Activated naive CD4-positive, alpha-beta T cell treated with anti-CD3 and anti-CD28 coated beads, Interleukin-2, amount 50 U/mL, for 72 hours (primary cell): ENCODE measurements at regions not wholly inside any gene's neighbourhood (a gene's known extent, or its start where the extent isn't known, plus 50 kb on each side); places are given as distances from the start of the nearest gene placed in this dataset.
"Not testable (repeated sequence)": the region's sequence is repeated elsewhere in the genome, so short reads cannot be mapped to it uniquely, and the experiment has no call there.

Experiments
- ATAC-seq, 2 donors: fragments of 150-1000 bp; cut with Tn5 transposase; 2 replicates each; pipeline ENCODE4 v1.10.0; 2021; ENCODE audit warnings: mild to moderate bottlenecking in 2 of 2, moderate library complexity in 2 of 2
- DNase-seq, 2 donors: peaks; one replicate each; pipeline ENCODE4 v3.0.0; 2021 to 2022; ENCODE audit warnings: low spot score in 2 of 2
- H3K27ac Mint-ChIP-seq, 2 donors: one replicate each; pipeline ENCODE4 v1.8.0; 2022; ENCODE audit warnings: mild to moderate bottlenecking in 2 of 2, mixed read lengths in 2 of 2
- H3K36me3 Mint-ChIP-seq, 2 donors: one replicate each; pipeline ENCODE4 v1.8.0; 2022; ENCODE audit warnings: mixed read lengths in 2 of 2
- H3K9me3 Mint-ChIP-seq, 2 donors: one replicate each; pipeline ENCODE4 v1.8.0; 2022; ENCODE audit warnings: mixed read lengths in 2 of 2

- H3K36me3 Mint-ChIP-seq = peaks cover 0 to 9% of the 10 kb centered on the region in 2 donors
- no peak for DNase-seq
- H3K27ac Mint-ChIP-seq = no peak overlapping the region
- no peak for ATAC-seq
- no peaks in the 10 kb centered on the region for H3K9me3 Mint-ChIP-seq
Measured at GRCh38 chr13:60273971-60274527, 110.3 kb upstream of the DIAPH3 start.

- Mint-ChIP-seq H3K27ac (no peak overlapping the region), H3K36me3 (peaks cover 0 to 9% of the 10 kb centered on the region in 2 donors), H3K9me3 (no peaks in the 10 kb centered on the region)
- ATAC-seq (no peak), DNase-seq (no peak)
Measured at GRCh38 chr13:60274655-60275054, 110.9 kb upstream of the DIAPH3 start.

GRCh38 chr13:60275208-60275607 is 111.5 kb upstream of the DIAPH3 start:
- H3K9me3 Mint-ChIP-seq = no peaks in the 10 kb centered on the region
- no peak for DNase-seq
- H3K27ac Mint-ChIP-seq = no peak overlapping the region
- H3K36me3 Mint-ChIP-seq = peaks cover 0 to 9% of the 10 kb centered on the region in 2 donors
- ATAC-seq = no peak

GRCh38 chr13:60280524-60280923 is 116.5 kb upstream of the TDRD3 start:
- DNase-seq, ATAC-seq, H3K36me3 Mint-ChIP-seq, H3K27ac Mint-ChIP-seq, H3K9me3 Mint-ChIP-seq: not testable (repeated sequence)

- DNase-seq (no peak), ATAC-seq (no peak)
- Mint-ChIP-seq H3K27ac (no peak overlapping the region), H3K9me3 (no peaks in the 10 kb centered on the region), H3K36me3 (no peaks in the 10 kb centered on the region)
Measured at GRCh38 chr13:60282186-60282585, 114.8 kb upstream of the TDRD3 start.

GRCh38 chr13:60282708-60283107 is 114.3 kb upstream of the TDRD3 start:
- no peaks in the 10 kb centered on the region for H3K9me3 Mint-ChIP-seq
- H3K27ac Mint-ChIP-seq = no peak overlapping the region
- ATAC-seq (no peak), DNase-seq (no peak)
- no peaks in the 10 kb centered on the region for H3K36me3 Mint-ChIP-seq

GRCh38 chr13:60286707-60287106 is 110.3 kb upstream of the TDRD3 start:
- ATAC-seq = no peak
- no peak overlapping the region for H3K27ac Mint-ChIP-seq
- no peak for DNase-seq
- H3K36me3 Mint-ChIP-seq = no peaks in the 10 kb centered on the region
- no peaks in the 10 kb centered on the region for H3K9me3 Mint-ChIP-seq

- DNase-seq (no peak), ATAC-seq (no peak)
- H3K9me3 Mint-ChIP-seq = no peaks in the 10 kb centered on the region
- H3K36me3 Mint-ChIP-seq = no peaks in the 10 kb centered on the region
- H3K27ac Mint-ChIP-seq = no peak overlapping the region
Measured at GRCh38 chr13:60288569-60288968, 108.5 kb upstream of the TDRD3 start.

GRCh38 chr13:60303166-60303565 is 93.9 kb upstream of the TDRD3 start:
- no peaks in the 10 kb centered on the region for H3K9me3 Mint-ChIP-seq
- H3K27ac Mint-ChIP-seq = no peak overlapping the region
- H3K36me3 Mint-ChIP-seq = no peaks in the 10 kb centered on the region
- DNase-seq (no peak), ATAC-seq (no peak)

GRCh38 chr13:60311527-60311926 is 85.5 kb upstream of the TDRD3 start:
- peak overlapping the region in 1 of 2 donors; percentile 17 for H3K27ac Mint-ChIP-seq
- DNase-seq = no peak
- peak in 1 of 2 donors; percentile 34 for ATAC-seq
- H3K36me3 Mint-ChIP-seq = no peaks in the 10 kb centered on the region
- H3K9me3 Mint-ChIP-seq = no peaks in the 10 kb centered on the region

- Mint-ChIP-seq H3K9me3 (no peaks in the 10 kb centered on the region), H3K27ac (no peak overlapping the region), H3K36me3 (no peaks in the 10 kb centered on the region)
- ATAC-seq (no peak), DNase-seq (no peak)
Measured at GRCh38 chr13:60312851-60313505, 84.0 kb upstream of the TDRD3 start.

GRCh38 chr13:60318186-60318585 is 78.8 kb upstream of the TDRD3 start:
- H3K9me3 Mint-ChIP-seq = peaks cover 0 to 2% of the 10 kb centered on the region in 2 donors
- H3K36me3 Mint-ChIP-seq = no peaks in the 10 kb centered on the region
- no peak for DNase-seq
- no peak for ATAC-seq
- no peak overlapping the region for H3K27ac Mint-ChIP-seq

- no peaks in the 10 kb centered on the region for H3K36me3 Mint-ChIP-seq
- no peak for DNase-seq
- no peak overlapping the region for H3K27ac Mint-ChIP-seq
- no peak for ATAC-seq
- peaks cover 0 to 2% of the 10 kb centered on the region in 2 donors for H3K9me3 Mint-ChIP-seq
Measured at GRCh38 chr13:60324131-60324530, 72.9 kb upstream of the TDRD3 start.

GRCh38 chr13:60326273-60326672 is 70.7 kb upstream of the TDRD3 start:
- H3K9me3 Mint-ChIP-seq = peaks cover 0 to under 1% of the 10 kb centered on the region in 2 donors
- no peak overlapping the region for H3K27ac Mint-ChIP-seq
- DNase-seq (no peak), ATAC-seq (no peak)
- no peaks in the 10 kb centered on the region for H3K36me3 Mint-ChIP-seq

- H3K36me3 Mint-ChIP-seq = no peaks in the 10 kb centered on the region
- DNase-seq (no peak), ATAC-seq (no peak)
- no peaks in the 10 kb centered on the region for H3K9me3 Mint-ChIP-seq
- H3K27ac Mint-ChIP-seq = no peak overlapping the region
Measured at GRCh38 chr13:60327511-60327910, 69.5 kb upstream of the TDRD3 start.

- DNase-seq (no peak), ATAC-seq (no peak)
- Mint-ChIP-seq H3K27ac (no peak overlapping the region), H3K9me3 (no peaks in the 10 kb centered on the region), H3K36me3 (no peaks in the 10 kb centered on the region)
Measured at GRCh38 chr13:60328073-60328472, 68.9 kb upstream of the TDRD3 start.

- Mint-ChIP-seq H3K36me3 (no peaks in the 10 kb centered on the region), H3K9me3 (no peaks in the 10 kb centered on the region), H3K27ac (no peak overlapping the region)
- DNase-seq (peak in 1 of 2 donors; percentile 5), ATAC-seq (no peak)
Measured at GRCh38 chr13:60329221-60329923, 67.6 kb upstream of the TDRD3 start.
